Femur (tissue), 1 donor: ENCODE measurements at regions not wholly inside any gene's neighbourhood (a gene's known extent, or its start where the extent isn't known, plus 50 kb on each side); places are given as distances from the start of the nearest gene placed in this dataset.
A peak's percentile ranks its signal among the peaks of the same experiment; 100 is the strongest.

ENCODE experiments used
- DNase-seq: peaks from one replicate; pipeline ENCODE4 v3.0.0-alpha.2; 2017

DNA sequence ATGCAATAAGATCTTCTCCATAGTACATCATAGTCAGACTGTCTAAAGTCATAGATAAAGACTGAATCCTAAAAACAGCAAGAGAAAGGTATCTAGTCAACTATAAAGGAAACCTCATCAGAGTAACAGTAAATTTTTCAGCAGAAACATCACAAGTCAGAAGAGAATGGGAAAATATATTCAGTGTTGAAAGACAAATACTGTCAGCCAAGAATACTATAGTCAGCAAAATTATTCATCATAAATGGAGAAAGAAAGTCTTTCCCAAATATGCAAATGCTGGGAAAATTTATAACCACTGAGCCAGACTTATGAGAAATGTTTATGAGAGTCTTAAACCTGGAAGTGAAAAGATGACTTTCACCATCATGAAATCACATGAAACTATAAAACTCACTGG is 136.7 kb downstream of the KDR start:
- DNase-seq, result no peak

DNA sequence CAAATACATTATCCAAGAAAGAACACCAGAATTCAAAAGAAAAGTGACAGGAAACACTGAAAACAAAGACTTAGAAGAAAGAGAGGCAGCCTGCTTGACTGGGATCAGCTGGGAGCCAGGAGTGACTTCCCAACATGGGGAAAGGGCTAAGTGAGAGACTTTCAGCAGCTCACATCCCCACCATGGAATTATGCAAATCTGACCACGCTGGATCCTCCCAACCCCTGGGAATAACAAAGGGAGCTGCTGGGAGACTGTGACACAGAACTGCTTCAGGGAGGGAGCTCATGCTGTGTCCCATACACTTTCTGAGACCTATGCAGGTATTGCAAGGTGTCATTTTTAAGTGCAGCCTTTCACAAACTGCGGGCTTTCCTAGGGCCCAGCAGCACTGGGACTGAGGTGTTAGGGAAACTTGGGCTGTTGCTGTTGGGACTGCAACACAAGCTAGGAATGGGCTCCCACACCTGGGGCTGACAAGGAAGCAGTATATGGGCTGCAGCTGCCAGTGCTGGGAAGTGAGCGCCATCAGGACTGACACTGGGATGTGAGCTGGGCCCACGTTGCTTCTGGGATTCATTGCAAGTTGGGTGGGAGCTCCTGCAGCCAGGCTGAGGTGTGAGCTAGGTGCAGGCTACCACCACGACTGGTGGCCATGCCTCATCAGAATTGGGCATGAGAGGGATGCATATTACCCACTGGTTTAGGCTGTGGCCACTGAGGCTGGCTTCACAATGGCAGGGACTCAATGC is 139.1 kb downstream of the KDR start:
- no peak for DNase-seq

DNA sequence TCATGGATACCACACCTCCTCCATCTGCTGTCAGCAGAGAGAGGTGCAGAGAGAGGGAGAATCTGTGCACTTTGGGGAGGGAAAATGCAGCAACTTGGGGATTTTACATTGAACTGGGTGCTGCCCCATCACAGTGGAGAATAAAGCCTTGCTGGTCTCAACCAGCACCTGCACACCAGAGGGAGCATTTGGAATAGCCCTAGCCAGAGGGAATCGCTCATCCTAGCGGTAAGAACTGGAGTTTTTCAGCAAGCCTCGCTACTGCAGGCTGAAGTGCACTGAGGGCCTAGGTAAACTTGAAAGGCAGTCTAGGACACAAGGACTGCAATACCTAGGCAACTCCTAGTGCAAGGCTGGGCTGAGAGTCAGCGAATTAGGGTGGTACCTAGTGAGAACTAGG is 148.7 kb downstream of the KDR start:
- no peak for DNase-seq

DNA sequence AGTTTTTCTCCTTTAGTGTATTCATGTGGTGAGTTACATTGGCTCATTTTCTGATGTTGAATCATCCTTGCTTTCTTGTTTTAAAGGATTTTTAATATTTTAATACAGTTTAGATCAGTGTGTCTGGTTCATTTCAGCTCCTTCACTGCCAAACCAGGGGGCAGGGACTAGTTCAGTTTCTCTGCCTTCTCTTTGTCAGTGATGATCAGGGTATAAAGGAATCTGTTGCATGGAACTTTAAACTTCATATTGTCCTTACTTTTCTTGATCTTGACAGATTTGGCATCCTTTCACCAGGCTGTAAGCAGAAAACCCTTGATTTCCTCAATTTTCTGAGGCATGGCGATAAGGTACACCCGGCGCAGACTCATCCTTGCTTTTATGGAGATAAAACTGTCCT is 149.4 kb downstream of the KDR start:
- DNase-seq, result no peak

DNA sequence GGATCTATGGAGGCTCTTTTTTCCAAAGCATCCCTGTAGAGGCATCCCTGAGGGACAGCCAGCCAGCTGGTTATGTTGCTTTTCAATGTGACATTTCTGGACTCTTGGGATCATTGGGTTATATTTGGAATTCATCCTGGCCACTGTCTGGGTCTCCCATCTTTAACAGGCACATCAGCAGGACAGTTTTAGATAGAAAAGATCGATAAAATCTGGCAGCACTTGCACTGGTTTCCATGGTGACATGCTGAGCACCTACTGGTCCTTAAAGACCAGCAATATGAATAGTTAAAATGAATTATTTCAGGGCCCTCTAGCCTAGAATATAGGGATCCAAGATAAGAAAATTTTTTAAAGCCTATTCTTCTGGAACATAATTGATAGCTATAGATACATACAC is 151.6 kb downstream of the KDR start:
- DNase-seq, result no peak

DNA sequence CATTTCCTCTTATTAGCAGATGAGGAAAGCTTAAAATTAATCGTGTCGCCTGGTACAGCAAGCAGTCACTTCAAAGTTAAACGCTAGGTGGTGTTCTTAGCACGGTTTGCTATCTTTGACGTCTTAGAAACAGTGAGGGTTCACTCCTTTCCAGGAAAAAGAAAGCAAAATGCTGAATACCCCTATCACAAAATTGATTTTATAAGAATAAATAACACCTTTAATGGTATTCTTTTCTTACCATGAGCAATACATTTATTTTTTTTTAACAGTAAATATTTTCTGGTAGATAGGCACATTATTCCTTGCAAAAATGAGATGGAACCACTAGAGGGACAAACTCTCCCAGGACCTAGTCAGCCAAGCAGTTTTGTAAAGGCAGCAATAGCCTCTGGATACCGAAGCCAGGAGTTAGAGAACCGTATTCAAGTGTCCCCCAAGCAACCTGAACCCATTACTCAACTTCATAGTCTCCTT is 153.9 kb downstream of the KDR start:
- DNase-seq, result no peak

DNA sequence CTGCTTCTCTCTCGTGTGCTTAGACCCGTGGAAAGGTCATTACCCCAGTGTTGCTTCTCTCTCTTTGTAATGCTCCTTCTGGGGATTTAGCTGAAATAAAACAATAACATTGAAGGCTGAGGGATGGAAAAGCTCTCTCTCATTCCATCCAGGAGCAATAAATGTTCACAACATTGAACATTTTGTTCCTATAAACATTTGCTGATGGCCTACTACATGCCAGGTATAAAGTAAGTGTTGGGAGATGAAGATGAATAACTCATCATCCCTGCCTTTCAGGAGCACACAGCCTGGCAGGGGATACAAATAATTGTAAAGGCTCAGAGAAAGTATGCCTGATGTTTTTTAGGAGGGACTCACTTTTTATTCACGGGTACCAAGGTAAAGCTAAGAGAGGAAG is 158.1 kb downstream of the KDR start:
- no peak for DNase-seq

DNA sequence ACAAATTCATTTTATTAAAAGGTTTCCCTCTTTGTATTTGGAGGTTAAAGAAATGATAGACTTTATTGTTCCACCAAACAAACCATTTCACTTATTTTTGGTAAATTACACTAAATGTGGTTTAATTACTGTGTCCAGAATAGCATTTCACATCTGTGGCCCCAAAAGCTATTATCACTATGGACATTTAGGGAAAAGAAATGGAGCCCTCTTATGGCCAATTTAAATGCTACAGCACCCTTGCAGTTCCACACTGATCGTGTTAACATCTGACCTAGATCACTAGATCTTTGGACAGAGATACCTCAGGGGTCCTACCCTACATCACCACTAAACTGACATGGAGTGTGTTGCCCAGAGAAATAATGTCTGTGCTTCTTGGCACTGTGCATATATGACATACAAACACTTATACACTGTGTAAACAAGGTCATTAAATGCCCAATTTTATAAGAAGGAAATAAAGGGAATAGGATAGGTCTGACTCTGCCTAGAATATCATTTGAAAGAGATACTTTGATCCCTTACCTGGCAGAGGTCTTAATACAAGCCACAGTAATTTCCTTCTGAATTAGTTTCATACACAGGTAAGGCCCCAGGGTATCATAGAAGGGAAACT is 163.9 kb downstream of the KDR start:
- no peak for DNase-seq

DNA sequence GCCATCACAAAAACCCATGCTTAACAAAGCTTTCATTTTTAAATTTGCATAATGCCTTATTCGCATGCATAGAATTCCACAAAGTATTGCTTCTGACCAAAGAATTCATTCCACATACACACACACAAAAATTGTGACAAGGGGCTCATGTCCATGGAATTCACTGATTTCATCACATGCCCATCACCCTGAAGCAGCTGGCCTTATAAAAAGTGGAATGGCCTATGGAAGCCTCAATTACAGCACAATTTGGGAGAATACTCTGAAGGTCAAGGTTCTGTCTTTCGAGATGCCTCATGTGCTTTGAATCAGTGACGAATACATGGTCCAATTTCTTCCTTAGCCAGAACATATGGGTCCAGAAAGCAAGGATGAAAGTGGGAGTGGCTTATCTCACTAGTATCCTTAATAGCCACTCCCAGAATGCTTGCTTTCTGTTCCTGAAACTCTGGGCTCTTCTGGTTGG is 165.7 kb downstream of the KDR start:
- DNase-seq, result no peak

DNA sequence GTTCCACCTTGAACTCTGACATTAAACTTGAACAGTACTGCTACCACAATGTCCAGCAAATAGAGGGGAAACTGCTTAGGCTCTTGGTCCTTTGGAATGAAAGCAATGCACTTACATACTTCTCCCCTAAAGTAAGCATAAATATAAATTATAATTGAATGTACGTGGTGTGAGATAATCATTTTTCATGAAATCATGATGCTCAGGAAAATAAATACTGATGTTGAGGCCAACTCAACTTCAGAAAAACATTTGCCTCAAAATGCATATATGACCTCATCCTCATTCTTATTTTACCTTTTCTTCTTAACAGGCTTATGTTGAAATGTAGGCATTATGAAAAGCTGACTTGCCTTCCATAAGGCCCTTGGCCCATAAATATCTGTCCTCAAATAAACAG is 166.3 kb downstream of the KDR start:
- no peak for DNase-seq

DNA sequence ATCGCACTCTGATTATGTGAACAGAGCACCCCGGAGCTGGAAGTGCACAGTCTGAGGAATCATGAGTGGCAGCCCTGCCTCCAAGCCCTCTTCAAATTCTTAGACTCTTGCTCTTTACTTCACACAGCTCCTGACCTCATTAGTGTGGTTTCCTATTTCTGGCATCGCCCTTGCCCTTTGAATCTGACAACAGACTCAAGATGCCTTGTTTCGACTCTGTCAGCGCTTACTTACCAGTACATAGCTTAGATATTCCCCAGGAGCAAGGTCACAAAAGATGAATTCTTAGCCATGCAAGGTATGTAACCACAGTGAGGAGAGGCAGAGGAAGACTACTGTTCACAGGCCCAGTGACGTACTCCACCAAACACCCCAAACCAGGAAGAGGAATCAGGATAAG is 167.2 kb downstream of the KDR start:
- DNase-seq, result no peak

DNA sequence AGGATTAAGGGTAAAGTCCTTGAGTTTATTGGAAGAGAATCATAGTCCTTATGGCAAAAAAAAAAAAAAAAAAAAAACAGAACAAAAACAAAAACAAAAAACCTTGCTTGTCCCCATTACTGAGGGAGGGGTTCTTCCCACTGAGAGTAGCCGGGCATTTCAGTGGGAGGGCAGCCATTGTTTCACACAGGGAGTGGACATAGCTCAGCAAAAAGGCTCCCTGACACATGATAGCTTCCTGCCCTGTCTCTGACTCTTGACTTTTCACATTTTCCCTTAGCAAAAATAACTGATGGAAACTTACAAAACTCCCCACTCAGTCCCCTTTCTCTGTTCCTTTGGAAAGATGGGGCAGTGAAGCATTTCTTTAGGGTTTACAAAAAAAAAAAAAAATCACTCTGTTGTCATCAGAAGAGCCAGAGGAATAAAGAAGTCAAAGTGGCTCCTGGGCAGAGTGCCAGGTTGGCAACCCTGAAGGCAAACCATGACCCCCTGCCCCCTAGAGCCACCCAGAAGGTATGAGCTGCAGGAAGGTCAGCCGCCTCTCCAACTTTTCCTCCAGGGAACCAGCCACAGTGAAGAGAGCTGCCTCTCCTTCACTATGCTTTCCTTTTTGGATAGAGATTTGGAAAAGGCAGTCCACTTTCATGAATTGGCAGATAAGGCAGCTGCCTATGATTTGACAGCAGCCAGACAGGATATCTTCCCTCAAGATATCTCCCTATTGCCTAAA is 170.6 kb downstream of the KDR start:
- DNase-seq, result no peak

DNA sequence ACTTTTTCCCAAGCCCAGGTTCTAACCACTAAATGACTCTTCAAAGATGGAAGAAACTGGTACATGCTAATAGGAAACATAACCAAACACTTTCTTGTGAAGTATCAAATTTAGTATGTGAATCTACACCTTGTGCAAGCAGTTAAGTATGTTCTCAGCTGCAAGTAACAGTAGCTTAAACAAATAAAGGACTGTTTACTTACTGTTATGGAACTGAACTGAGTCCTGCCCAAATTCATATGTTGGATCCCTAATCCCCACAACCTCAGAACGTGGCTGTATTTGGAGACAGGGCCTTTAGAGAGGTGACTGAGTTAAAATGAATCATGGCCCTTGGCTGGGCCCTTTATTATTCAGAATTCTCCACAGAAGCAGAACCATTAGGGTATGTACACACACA is 178.7 kb downstream of the KDR start:
- no peak for DNase-seq

DNA sequence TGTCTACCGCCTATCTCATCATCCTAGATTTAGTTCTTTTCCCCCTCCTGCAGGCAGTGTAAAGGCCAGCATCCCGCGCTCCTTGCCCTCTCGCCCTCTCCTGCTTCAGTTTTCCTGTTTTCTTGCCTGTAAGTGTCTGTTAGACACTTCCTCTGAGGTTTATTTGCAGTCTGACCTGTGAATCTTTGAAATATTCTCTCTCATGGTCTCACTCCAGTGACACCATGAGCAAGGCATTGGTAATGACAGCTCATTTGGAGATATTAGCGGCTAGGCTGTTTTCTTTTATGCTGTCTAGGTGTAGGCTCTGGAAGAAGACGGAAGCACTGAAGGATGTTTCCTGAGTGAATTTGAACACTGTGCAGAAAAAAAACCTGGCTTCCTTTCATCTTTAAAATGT is 179.6 kb downstream of the KDR start:
- no peak for DNase-seq

DNA sequence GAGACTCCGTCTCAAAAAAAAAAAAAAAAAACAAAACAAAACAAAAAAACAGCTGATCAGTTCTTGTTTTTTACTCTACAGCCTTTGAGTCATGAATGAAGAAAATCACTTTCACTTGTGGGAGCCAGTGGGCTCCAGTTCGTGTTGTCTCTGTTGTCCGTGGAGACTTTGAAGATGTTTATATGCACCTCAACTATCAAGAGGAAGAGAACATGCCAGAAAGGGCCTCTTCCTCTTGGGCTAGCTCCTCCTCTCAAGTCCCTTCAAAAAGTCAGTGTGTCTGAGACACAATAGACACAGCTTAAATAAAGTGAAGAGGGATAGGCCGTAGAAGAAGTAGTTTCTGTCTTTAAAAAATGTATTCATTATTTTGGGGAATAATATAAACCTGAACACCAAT is 182.7 kb downstream of the KDR start:
- no peak for DNase-seq

DNA sequence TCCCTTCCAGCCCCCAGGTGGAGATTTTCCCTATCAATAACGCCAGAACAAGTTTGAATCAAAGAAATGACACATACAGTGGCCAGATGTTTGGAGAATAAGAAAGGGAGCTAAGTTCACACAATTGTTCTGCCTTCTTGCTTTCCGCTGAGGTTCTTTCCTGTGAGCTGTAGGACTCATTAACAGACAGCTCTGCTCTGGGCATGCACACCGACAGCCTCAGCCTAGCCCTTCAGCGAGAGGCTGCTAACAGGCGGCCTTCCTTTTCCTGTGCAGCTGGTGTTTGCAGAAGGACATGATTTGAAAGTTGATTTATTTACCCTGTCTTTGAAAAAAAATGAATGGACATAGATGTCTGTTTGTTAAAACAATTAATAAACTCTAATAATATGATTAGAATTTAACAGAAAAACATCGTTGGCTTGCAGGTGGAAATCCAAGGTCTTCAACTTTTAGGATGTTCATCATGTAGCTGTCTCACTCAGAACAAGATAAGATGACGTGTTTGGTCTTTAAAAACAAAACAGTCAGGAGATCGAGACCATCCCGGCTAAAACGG is 183.3 kb downstream of the KDR start:
- DNase-seq, result peak; percentile 56

DNA sequence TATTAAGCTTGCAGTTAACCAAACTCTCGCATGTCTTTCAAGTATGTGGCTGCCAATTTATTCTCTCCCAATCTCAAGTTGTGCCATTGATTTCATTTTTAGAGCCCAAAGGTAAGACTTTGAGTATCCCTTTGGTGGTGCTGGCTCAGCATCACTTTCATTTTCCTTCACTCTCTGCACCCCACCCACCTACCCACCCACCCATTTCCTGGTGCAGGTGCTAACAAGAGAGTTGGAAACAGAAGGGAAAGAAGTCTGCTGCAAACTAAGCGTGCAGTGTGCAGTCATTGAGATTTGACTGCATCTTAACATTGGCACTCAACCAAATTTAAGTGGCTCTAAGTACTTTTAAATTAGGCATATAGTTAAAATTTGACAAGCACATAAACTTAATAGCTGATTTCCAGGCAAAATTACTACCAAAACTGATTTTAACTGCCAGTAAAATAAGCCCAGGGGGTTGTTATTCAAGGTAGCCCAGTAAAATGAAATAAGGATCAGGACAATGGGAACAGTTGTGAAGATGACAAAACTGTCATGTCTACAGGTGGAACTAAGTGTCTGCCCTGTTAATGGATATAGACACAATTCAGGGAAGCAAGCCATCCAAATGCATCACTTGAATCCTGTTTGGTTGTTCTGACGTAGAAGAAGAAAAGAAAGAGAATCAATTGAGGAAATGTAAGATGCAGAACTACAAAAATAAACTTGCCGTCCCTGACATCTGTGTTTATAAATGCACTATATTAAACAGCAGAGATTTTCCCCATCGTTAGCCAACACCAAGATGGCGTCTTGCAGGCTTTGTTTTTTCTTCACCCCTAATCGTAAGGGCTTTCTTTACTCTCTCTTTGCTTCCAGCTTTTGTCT is 184.2 kb downstream of the KDR start:
- no peak for DNase-seq

DNA sequence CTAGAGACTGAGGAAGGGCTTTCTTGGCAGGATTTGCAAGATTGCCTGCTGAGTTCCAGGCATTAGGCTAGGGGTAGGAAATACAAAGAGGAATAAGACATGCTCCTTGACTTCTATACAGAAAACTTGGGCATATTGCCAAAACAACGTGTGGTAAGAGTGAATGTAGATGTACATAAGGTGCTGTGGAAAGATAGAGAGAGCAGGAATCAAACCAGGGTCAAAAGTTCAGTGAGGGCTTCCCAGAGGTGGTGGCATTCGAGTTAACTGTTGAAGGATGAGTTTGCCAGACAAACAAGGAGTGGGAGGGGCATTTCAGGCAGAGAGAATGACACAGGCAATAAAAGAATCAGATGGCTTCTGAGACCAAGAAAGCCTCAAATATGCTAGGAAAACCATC is 187.9 kb downstream of the KDR start:
- DNase-seq, result no peak

DNA sequence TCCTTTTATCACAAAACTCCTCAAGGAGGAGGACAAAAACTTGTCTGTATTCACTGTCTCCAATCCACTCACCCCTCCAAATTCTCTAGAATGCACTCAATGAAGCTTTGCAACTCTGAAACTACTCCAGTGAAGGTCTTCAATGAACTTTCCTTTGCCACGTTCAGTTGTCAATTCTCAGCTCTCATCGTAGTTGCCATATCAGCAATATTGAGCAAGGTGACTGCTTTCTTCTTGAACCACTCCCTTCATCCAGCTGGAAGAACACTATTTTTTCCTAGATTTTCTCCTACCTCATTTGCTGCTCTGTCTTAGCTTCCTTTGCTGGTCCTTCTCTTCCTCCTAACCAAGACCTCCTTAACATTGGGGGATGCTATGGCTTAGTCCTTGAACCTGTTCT is 191.8 kb downstream of the KDR start:
- no peak for DNase-seq

DNA sequence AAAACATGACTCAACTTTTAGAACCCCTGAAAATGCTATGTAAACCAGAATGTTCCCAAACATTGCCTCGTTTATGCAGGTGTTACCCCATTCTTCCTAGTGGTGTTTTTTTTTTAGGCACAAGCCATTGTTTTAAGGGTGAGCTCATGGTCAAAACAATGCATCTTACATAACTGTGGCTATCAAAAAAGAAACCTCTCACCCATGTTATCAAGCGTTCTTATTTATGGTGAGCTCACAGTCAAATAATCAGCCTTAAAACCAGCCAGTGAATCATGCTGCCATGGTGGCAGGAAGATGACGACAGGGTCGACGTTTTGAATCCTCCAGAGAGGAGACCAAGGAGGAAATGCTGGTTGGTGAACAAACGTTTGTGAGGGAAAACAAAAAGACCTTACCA is 195.2 kb downstream of the KDR start:
- no peak for DNase-seq

DNA sequence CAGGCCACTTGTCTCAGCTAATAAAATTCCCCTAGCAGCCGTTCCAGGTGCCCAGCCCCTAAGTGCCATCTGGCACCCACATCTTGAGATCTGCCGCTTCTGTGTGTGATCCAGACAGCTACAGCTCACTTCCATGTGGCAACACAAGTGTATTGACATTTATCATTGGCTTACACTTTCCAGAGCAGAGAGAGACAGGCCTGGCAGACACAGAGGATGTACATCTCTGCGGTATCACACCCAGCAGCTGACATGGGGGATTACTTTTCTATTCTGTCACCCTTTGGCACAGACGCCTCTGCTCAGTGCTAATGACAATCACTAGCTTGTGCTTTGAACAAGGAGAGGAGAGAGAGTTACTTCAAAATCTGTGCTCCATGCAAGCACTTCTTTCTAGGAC is 195.9 kb downstream of the KDR start:
- DNase-seq, result no peak

DNA sequence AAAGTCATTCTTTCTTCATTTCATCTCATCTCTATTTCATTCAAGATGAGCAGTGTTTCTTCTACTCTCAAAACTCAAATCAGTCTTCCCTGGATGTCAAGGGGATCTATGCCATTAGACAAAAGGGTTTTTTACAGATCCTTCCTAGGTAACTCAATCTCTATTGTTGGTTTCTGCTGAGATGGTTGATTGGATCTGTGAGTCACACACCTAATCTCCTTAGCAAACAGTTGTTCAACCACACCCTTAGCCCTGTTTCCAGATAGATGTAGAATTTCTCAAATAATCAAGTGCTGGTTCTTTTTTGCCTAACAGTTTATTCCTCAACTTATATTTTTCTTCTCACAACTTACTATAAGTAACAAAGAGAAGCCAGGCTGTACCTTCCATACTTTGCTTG is 200.5 kb downstream of the KDR start:
- DNase-seq, result no peak

DNA sequence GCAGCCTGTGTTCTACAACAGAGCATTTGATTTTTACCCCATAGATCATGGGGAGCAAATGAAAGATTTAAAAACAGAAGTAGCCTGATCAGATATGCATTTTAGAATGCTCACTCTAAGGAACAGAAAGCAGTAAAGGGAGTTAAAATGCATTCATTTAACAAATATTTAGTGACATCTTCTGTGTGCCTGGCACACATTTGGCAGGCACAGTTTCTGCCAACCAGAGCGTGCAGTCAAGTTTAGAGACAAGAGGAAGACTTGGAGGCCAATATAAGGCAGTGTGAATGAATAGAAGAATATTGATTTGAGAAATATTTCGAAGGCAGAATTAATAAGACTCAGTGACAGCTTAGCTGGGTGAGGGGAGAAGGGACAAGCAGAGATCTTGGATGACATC is 210.1 kb downstream of the KDR start:
- no peak for DNase-seq
